Dedifferentiated amniotic fluid mesenchymal stem cell (primary cell): ENCODE measurements at regions not wholly inside any gene's neighbourhood (a gene's known extent, or its start where the extent isn't known, plus 50 kb on each side); places are given as distances from the start of the nearest gene placed in this dataset.
"Not testable (repeated sequence)": the region's sequence is repeated elsewhere in the genome, so short reads cannot be mapped to it uniquely, and the experiment has no call there.

Source experiments
- DNase-seq: peaks from one replicate; pipeline ENCODE4 v3.0.0-alpha.2; 2016; ENCODE audit errors: extremely low spot score

DNA sequence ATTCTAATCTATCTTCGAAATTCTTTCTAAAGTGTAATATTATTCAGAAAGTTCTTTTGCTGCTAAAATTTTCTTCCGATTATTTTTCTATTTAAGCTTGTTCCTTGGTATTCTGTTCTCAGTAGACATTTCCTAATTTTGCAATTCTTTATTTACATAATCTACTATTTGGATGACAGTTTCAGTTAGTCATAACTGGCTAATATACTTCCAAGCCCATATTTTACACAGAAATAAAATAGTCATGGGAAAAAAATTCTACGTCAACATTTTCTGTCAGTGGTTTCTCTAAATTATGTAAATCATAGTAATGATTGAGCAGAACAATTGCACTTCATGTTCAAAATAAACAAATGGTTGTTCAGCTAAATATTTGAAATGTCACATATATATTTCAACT is 178.0 kb upstream of the ANKRD50 start:
- no peak for DNase-seq

DNA sequence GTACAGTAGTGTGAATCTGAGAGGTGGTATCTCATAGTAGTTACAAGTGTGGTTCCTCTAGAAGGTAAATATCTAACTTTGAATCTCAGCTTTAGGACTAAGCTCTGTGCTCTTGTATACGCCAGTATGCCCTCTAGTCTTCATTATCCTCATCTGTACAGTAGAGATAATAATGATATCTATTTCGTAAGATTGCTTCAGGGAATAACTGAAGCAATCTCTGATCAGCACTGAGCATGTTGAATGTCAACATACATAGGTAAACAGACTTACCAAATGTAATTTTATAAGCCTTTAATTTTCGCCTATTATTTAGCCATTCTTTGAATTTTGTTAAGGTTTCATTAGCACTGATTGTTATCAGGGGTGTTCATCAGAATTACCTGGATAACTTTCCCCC is 175.2 kb upstream of the ANKRD50 start:
- DNase-seq: no peak

DNA sequence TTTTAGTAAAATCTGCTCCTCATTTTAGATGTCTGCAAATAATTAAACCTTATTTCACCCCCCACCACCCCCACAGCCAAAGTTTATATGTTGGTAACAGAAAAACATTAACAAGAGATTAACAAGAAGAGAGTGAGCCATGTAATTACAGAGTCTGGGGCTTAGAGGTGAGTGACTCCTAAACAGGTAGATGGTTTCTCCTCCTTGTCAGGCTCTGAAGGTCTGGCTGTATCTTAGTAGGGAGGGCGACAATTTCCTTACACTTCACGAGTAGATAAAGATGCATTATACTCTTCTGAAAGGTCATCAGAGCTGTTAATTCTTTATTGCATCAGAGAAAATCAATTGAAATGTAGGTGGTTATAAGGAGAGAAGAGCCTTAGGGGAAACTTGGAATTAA is 171.8 kb upstream of the ANKRD50 start:
- no peak for DNase-seq

DNA sequence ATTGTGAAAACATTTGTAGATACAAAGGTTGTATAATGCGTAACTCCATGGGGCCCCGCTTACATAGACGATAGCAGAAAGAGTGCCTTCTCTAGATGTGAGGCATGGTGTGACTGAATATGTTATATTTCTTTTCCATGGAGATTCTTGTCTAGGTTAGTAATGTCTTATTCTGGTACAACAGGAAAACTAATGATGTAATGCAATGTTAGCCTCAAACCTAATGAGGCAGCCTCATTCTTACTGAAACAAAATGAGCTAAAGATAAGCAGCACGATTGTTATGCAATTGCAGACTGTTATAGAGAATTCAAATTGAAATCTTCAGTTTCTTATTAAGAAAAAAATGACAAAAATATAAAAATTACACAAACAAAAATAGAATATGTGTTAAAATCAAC is 171.1 kb upstream of the ANKRD50 start:
- DNase-seq: peak; percentile 51

DNA sequence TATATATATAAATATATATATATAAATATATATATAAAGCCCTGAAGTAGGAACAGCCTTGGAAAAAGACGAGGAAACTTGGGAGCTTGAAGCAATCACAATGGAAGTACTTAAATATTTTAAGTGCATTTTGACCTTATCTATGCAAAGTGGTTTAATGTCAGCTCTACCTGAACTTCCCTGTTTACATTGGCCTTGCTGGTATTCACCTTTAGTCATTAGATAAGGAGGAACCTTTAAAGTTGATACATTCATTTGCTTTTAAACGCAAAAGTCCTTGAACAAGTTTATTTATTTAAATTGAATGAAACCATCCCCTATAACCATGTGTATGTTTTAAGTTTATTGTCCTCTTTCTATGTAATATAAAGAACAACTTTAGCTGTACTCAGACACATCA is 166.7 kb upstream of the ANKRD50 start:
- no peak for DNase-seq

DNA sequence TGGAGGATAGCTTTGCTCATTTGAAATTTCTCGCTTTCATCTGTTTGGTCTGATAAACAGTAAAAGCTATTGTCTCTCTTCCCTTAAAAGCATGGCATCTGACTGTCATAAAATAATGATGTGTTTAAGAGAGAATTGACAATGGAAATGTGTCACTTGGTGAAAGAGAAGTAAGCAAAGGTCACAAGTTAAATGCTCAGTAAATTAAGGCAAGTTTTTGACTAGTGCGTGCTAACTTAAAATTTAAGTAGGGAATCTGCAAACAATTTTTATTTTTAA is 161.6 kb upstream of the ANKRD50 start:
- no peak for DNase-seq

DNA sequence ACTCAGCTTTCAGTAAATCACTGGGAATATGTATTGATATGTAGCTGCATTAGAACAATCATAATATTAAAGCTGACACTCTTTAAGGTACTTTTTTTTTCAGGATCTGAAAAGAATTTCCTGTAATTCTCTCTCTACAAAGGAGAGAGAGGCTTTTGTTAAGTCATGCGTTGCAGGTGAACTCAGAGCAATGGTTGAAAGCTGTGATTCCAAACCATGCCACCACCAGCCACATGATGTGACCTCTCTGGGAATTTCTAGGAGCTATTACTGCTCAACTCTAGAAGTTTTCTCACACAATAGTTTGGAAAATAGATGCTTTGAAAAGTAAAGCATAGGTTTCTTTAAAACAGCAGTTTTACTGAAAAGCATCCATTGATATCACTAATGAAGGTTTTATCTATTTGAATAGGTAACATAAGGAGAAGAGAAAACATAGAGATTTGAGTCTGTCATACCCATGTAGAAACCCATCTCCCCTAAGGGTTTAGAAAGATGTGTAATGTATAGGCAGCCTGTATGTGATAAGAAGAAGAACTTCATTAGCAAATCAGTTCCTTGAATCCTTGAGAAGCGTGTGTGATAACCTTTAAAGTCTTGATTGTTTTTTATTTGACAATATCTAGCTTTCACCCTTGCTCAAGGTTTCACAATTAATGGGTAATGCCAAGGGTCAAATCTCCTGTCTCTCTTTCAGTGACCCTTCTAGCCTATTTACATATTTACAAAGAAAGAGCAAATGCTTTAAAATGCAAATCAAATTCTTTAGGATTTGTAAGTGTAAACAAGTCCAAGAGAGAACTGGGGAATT is 161.0 kb upstream of the ANKRD50 start:
- DNase-seq: no peak

DNA sequence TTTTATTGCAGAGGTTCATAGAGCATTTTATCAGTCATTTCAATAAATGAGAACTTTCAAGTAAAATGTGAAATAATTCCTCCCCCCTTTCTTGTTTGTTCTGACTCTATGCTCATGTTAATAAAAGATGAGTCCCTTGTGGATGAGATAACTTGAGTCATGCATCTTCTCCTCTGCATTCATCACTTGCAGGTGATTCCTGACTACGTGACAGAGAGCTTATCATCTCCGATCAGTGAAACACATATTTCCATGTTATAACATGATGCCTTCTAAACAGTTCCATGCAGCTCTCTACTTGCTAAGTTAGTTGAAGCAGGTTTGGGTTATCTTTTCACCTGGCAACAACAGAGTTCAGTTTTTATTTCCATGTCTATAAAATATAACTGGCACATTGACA is 160.1 kb upstream of the ANKRD50 start:
- DNase-seq: no peak

DNA sequence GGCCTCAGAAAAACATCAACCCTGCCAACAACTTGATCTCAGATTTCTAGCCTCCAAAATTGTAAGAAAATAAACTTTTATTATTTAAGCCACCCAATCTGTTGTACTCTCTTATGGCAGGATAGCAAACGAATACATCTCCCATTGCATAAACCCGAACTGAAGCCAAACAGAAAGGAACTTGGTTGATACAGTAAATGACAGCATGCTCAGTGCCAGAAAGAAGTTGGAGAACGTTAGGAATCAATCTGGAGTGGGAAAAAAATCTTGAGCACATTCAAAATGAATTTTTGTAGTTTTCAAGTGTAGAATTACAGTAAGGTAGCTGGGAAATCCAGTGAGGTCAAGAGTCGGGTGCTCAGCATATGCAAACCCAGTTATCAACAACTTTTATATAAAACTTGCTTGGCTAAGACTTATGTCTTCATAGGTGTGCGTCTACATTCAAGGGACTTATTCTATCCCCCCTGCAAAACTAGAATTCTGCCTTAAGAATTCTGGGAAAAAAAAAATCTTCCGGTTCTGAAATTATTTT is 157.5 kb upstream of the ANKRD50 start:
- no peak for DNase-seq

DNA sequence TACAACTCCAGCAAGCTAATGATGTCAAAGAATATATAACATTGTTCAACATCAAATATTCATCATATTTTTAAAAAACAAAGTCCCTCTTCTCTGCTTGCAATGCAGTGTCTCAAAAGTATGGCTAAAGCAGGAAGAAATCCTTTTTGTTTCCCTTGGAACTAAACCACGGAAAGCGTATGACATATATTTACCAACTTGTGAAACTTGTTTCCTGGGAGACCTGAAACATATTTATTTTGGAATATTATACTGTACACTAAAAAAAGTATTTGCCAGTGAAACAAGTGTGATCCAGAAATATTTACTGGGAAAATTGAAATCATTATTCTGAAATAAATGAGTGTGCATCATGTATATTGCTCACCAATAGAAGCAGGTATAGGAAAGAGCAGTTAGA is 156.0 kb upstream of the ANKRD50 start:
- DNase-seq: no peak

DNA sequence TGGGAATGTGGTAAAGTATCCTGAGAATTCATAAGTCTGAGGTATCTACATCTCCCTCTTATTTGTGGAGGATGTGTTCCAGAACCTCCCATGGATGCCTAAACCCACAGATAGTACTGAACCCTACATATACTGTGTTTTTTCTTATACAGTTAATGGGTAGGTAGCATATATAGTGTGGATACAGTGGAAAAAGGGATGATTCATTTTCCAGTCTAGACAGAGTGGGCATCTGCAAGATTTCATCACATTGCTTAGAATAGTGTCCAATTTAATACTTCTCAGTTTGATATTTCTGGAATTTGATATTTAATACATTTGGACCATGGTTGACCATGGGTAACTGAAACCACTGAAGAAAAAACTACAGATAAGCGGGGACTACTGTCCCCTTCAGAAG is 155.0 kb upstream of the ANKRD50 start:
- no peak for DNase-seq

DNA sequence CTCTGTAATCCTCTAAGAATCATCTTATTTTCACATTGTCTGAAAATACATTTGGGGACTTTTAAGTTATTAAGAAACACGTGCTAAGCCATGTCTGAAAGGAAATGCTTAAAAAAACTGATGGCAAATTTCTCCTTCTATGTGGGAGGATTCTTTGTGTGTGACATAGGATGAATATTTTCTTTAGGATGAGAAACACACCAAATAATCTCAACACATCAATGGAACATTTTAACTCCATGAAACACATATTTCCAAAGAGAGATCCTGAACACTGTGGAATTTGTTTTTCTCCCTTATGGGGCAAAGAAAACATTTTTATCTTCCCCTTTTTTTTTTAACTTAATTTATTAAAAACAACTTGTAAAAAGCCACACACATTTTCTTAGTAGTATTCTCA is 153.8 kb upstream of the ANKRD50 start:
- DNase-seq: no peak

DNA sequence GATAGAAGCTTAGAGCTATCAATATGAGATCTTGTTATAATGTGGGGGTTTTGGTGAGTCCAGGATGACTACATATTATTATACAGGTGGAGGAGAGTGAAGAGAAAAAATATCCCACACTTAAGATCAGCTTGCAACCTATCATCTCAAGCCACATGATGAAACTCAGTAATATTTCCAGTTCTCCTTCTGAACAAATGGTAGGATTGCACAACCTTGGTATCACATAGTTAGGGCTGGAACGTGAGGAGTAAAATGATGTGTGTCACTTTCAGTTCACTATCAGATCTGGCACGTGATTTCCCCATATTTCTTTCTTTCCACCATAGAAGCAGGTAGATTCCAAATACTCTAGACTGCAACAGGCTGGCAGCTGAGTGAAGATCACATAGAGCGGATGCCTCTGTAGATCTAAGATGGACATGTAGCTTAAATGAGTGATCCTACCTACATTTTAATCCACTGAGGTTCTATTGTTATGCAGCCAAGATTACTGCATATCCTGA is 150.6 kb upstream of the ANKRD50 start:
- no peak for DNase-seq

DNA sequence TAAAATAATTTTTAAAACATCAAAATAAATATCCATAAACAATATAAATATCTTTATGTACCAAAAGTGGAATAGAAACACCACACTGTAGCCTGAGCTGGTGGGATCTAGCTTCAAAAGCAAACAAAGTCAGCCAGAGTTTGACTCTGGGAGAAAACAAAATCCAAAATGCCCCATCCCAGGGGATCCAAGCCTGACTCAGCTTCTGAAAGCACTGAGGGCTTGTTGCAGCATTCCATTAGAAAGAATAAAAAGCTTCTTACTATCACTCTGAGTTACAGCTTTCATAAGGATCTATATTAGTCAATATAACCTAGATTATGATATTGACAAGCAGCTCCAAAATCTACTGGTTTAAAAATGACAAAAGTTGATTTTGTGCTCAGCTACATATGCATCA is 149.7 kb upstream of the ANKRD50 start:
- no peak for DNase-seq

DNA sequence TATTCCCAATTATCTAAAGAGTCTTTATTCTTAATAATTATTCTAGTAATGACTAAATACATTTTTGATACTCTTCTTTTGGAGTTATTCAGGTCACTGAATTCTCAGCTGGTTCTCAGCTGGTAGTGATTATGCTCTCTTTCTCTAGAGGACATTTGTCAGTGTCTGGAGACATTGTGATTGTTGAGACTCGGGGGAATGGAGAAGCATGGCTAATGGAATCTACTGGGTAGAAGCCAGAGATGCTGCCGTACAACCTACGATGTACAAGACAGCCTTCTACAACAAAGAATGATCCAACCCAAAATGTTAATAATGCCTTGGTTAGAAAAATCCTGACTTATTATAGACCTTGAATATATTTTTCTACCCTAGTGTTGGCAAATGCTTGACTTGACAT is 149.2 kb upstream of the ANKRD50 start:
- DNase-seq: no peak

DNA sequence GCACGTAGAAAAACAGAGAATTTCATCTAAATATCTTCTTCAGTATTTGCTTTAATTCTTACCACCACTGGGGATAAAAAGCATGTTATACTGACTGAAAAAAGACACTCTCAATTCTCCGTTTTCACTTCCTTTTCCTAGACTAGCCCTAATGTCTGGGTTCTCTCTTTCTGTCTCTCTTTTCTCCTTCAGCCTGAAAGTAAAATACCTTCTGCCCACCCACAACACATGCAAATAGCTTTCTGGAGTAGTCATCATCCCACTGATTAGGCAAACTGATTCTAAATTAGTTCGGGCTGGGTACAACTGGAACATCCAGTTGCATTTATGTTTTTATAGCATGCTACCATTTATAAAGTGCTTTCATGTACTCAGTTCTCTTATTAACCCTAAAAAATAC is 142.4 kb upstream of the ANKRD50 start:
- DNase-seq: no peak

DNA sequence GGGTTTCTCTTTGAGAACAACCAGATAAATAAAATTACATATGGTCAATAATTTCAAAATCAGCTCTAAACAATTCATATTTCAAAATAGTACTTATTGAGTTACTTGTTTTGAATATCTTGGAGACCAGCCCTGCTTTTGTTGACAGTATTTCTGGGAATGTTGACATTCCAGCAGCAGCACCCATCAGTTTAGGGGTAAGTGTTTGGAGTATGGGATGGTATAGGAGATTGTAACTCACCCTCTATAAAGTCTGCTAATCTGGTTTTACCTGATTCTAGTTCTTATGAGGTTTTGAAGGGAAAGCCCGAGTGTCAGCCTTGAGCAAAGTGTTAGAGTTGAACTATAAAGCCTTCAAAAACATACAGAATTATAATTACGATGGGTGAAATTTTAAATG is 139.2 kb upstream of the ANKRD50 start:
- no peak for DNase-seq

DNA sequence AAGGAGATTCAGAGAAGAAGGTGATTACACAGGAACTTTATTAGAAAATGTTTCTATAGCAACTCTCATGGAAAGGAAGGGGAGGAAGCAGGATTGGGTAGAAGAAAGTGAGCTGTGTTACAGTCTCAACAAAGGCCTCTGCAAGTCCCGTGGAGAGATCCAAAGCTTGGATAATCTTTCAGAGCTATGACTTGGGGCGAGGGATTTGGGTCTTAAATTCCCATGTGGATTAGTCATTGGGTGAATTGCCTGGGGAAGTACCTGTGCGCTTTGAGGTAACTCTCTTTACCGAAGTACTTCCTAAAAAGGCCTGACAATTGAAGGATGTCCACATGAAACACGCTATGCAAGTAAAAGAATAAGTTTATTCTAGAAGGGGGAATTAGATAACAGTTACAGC is 133.8 kb upstream of the ANKRD50 start:
- no peak for DNase-seq

DNA sequence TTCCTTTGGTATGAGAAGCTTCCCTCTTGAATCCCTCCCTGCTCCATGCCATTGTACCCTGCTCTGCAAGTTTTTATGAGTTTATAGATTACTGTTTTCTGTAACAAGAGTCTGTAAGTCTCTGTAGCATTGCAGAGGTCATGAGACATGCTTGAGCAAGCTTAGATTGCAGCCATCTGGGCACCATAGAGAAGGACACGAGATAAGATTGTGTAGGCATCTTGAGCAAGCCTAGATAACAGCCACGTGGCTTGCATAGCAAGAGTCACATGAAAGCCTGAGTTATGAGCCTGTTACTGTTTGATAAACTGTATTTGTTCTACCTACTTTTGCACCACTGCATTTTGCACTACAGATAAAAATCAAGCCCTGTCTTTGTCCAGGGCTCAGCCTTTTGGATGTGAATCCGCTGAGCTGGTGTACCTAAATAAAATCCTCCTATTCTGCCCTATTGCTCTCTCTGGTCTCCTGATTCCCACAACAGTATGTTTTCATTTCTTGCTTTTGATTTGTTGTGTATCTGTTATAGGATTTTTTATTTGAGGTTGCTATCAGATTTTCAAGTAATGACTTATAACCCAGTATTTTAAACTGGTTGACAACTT is 127.4 kb upstream of the ANKRD50 start:
- no peak for DNase-seq

DNA sequence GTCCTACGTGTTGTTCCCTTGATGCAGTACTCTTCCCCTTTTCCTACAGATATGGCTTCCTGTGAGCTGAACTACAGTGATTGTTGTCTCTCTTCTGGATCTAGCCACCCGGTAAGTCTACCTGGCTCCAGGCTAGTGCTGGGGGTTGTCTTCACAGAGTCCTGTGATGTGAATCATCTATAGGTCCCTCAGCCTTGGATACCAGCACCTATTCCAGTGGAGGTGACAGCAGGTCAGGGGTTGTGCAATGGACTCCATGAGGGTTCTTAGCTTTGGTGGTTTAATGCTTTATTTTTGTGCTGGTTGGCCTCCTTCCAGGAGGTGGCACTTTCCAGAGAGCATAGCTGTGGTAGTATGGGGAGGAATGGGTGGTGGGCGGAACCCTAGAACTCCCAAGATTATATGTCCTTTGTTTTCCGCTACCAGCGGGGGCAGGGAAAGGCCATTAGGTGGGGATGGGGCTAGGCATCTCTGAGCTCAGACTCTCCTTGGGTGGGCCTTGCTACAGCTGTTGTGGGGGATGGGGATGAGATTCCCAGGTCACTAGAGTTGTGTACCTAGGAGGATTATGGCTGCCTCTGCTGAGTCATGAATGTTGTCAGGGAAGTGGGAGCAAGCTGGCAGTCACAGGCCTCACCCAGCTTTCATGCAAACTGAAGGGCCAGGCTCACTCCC is 121.4 kb upstream of the ANKRD50 start:
- DNase-seq: no peak

DNA sequence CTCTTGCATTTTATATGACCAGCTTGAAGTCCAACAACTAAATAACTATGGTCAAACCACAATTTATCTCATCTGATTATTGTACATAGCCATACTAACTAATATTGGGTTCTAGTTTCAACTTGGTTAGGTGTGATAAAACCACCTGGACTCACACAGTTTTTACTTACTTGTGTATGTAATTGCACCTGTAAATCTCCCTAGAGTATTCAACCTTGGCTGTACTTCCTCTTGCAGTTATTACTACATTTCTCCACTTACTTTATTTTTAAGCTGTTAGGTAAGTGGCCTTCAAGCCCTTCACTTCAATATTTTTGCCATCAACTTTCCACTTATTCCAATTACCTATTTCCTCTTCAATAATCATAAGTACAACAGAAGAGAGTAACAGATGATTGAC is 115.8 kb upstream of the ANKRD50 start:
- DNase-seq: no peak

DNA sequence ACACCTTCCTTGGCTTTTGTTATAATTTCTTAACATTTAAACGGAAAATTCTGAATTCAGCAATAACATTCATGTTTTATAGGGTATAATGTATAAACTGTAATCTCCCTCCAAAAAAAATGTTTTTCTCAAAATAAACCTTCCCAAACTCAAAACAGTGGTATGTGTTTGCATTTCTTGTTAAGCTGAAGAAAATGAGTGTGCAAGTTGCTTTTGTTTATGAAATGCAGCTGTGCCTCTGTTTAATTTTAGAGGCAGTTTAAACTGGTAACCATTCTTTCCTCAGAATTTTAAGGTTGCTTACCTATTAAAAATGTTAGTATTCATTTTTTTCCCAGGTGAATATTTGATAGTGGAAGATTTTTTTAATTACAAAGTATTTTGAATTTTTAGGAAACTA is 105.0 kb upstream of the ANKRD50 start:
- no peak for DNase-seq

DNA sequence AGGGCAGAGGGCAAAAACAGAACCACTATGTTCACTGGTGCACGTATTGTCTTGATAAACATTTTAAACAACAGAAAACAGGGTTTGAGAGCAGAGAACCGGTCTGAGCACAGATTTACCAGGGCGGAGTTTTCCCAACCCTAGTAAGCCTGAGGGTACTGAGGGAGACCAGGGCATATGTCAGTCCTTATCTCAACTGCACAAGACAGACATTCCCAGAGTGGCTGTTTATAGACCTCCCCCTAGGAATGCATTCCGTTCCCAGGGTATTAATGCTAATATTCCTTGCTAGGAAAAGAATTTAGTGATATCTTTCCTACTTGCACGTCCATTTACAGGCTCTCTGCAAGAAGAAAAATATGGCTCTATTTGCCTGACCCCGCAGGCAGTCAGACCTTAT is 99.7 kb upstream of the ANKRD50 start:
- DNase-seq: not testable (repeated sequence)
